Peyer's patch (tissue), 4 donors: ENCODE measurements at regions not wholly inside any gene's neighbourhood (a gene's known extent, or its start where the extent isn't known, plus 50 kb on each side); places are given as distances from the start of the nearest gene placed in this dataset.

Source experiments
- DNase-seq, 3 donors: peaks; one replicate each; pipeline ENCODE4 v3.0.0-alpha.2; 2017 to 2019
- H3K27ac ChIP-seq, 4 donors: fragments of 200-600 bp; sonication (generic); one replicate each; pipeline ENCODE4 v1.5.1; 2016 to 2019
- H3K27me3 ChIP-seq, 2 donors: fragments of 200-600 bp; sonication (generic); one replicate each; pipeline ENCODE4 v1.5.1; 2019
- H3K36me3 ChIP-seq, 3 donors: fragments of 200-600 bp; sonication (generic); one replicate each; pipeline ENCODE4 v1.5.1; 2016 to 2019
- H3K4me1 ChIP-seq, 4 donors: fragments of 200-600 bp; sonication (generic); one replicate each; pipeline ENCODE4 v1.5.1; 2016 to 2019
- H3K4me3 ChIP-seq, 4 donors: fragments of 200-600 bp; sonication (generic); 1 replicate in 3 of 4; 2 replicates in 1 of 4; pipeline ENCODE4 v1.5.1; 2016 to 2019; ENCODE audit warnings: mild to moderate bottlenecking in 1 of 4
- H3K9me3 ChIP-seq, 4 donors: fragments of 200-600 bp; sonication (generic); one replicate each; pipeline ENCODE4 v1.5.1; 2016 to 2019; ENCODE audit warnings: mild to moderate bottlenecking in 1 of 4
- CTCF ChIP-seq, 6 experiments: fragments of 450-650 bp in 4 of 6; fragments of 200-600 bp in 2 of 6; sonication (generic) in 1 of 6; IDR thresholded peaks; one replicate each; pipeline ENCODE4 v1.5.1; 2017 to 2019; ENCODE audit warnings: antibody characterized with exemption in 6 of 6, mild to moderate bottlenecking in 3 of 6, moderate library complexity in 1 of 6
- POLR2A ChIP-seq, 2 donors: fragments of 450-650 bp; IDR thresholded peaks; one replicate each; pipeline ENCODE4 v1.5.1; 2017; ENCODE audit warnings: antibody characterized with exemption in 2 of 2, mild to moderate bottlenecking in 2 of 2, moderate library complexity in 2 of 2

GRCh38 chr18:56305583-56305982 lies 332.8 kb downstream of the TXNL1 start:
- no peak for TF ChIP-seq CTCF (IDR thresholded peaks at IDR 0.05)
- no peak for TF ChIP-seq POLR2A (IDR thresholded peaks at IDR 0.05)
- H3K27me3 ChIP-seq = no peaks in the 10 kb centered on the region
- no peaks in the 10 kb centered on the region for H3K4me1 ChIP-seq
- no peak overlapping the region for H3K4me3 ChIP-seq
- DNase-seq = no peak
- no peak overlapping the region for H3K27ac ChIP-seq
- no peaks in the 10 kb centered on the region for H3K9me3 ChIP-seq
- no peaks in the 10 kb centered on the region for H3K36me3 ChIP-seq

- Histone ChIP-seq H3K27ac (no peak overlapping the region), H3K4me1 (no peaks in the 10 kb centered on the region), H3K9me3 (no peaks in the 10 kb centered on the region), H3K4me3 (no peak overlapping the region), H3K27me3 (no peaks in the 10 kb centered on the region), H3K36me3 (no peaks in the 10 kb centered on the region)
- no peak for TF ChIP-seq CTCF (IDR thresholded peaks at IDR 0.05)
- no peak for TF ChIP-seq POLR2A (IDR thresholded peaks at IDR 0.05)
- no peak for DNase-seq
Measured at GRCh38 chr18:56302156-56302555, 336.2 kb downstream of the TXNL1 start.

- no peak for DNase-seq
- no peak overlapping the region for H3K4me3 ChIP-seq
- H3K9me3 ChIP-seq = no peaks in the 10 kb centered on the region
- no peaks in the 10 kb centered on the region for H3K36me3 ChIP-seq
- H3K27me3 ChIP-seq = no peaks in the 10 kb centered on the region
- H3K4me1 ChIP-seq = no peaks in the 10 kb centered on the region
- TF ChIP-seq POLR2A (IDR thresholded peaks at IDR 0.05) (no peak), CTCF (IDR thresholded peaks at IDR 0.05) (no peak)
- H3K27ac ChIP-seq = no peak overlapping the region
Measured at GRCh38 chr18:56299740-56300139, 338.7 kb downstream of the TXNL1 start.

GRCh38 chr18:56298935-56299334 lies 339.5 kb downstream of the TXNL1 start:
- DNase-seq = no peak
- TF ChIP-seq POLR2A (IDR thresholded peaks at IDR 0.05) = no peak
- TF ChIP-seq CTCF (IDR thresholded peaks at IDR 0.05) = no peak
- Histone ChIP-seq H3K4me3 (no peak overlapping the region), H3K4me1 (no peaks in the 10 kb centered on the region), H3K27me3 (no peaks in the 10 kb centered on the region), H3K27ac (no peak overlapping the region), H3K36me3 (no peaks in the 10 kb centered on the region), H3K9me3 (no peaks in the 10 kb centered on the region)

- Histone ChIP-seq H3K27me3 (no peaks in the 10 kb centered on the region), H3K36me3 (no peaks in the 10 kb centered on the region), H3K27ac (no peak overlapping the region), H3K9me3 (no peaks in the 10 kb centered on the region), H3K4me3 (no peak overlapping the region), H3K4me1 (no peaks in the 10 kb centered on the region)
- no peak for TF ChIP-seq CTCF (IDR thresholded peaks at IDR 0.05)
- TF ChIP-seq POLR2A (IDR thresholded peaks at IDR 0.05) = no peak
- no peak for DNase-seq
Measured at GRCh38 chr18:56296381-56296780, 342.0 kb downstream of the TXNL1 start.

- Histone ChIP-seq H3K9me3 (no peaks in the 10 kb centered on the region), H3K36me3 (no peaks in the 10 kb centered on the region), H3K4me3 (no peak overlapping the region), H3K4me1 (no peaks in the 10 kb centered on the region), H3K27me3 (no peaks in the 10 kb centered on the region), H3K27ac (no peak overlapping the region)
- no peak for TF ChIP-seq CTCF (IDR thresholded peaks at IDR 0.05)
- no peak for TF ChIP-seq POLR2A (IDR thresholded peaks at IDR 0.05)
- no peak for DNase-seq
Measured at GRCh38 chr18:56294484-56295183, 343.8 kb downstream of the TXNL1 start.
